GM18519 (cell line): ENCODE measurements at regions not wholly inside any gene's neighbourhood (a gene's known extent, or its start where the extent isn't known, plus 50 kb on each side); places are given as distances from the start of the nearest gene placed in this dataset.
A peak's percentile ranks its signal among the peaks of the same experiment; 100 is the strongest.

Experiments used
- ATAC-seq: cut with Tn5 transposase; IDR thresholded peaks from one replicate; pipeline ENCODE4 v1.9.1; 2021; ENCODE audit warnings: mild to moderate bottlenecking, moderate library complexity; ENCODE audit not compliant: unreplicated experiment, low FRiP score

- ATAC-seq = peak; percentile 57
These were observed 226.2 kb upstream of the MARCKS start for GRCh38 chr6:113630738-113631535.

- ATAC-seq = no peak
These were observed 225.5 kb upstream of the MARCKS start for GRCh38 chr6:113631666-113632065.

GRCh38 chr6:113632220-113632864, 224.8 kb upstream of the MARCKS start:
- ATAC-seq = peak; percentile 24

DNA sequence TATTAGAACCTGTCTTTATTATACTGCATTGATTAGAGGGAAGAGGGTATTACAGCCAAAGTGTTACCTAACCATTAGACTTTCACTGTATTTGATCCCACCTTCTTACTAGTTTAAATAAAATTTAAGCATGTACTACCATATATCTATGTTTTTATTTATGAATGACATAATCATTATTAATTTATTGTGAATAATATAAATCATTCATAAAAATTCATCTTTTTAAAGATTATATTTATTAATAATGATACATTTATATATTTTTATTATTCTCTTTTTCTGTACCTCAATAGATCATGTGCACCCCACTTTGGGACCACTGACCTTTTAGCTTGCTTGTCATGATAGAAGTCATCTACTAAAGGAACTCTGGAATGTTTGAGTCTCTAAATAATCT, 223.5 kb upstream of the MARCKS start:
- ATAC-seq = no peak

DNA sequence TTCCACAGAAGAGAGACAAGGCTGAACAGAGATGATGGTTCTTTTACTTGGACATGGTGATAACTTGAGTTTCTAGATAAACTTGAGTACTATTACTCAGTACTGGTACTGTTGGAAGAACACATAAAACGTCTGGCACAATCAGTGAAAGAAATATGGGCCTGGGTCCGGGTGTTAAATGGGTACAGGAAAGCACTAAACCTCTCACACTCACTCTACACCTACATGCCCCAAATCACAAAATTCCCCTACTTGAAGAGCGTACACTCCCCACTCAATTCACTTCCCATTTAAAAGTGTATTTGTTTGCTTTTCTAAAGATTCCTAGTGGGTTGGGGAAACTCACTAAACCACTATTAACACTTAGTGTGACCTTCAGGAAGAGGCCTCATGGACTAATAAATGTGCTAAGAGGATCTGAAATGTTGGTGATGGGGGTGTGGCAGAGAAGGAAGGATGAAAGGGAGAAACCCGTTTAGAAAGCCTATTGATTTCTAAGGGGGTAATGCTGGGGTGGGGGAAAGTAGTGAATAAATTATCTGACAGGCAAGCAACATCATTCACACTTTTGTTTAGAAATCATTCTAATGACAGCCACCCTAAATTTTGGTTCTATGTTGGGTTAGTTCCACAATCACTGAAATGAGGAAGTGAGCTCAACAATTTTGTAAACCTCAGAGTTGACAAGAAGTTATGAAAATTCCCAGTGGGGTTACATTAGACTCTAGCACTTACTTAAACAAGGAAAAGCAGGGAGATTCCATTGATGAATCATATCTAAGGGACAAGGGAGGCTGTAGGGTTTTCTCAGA, 222.6 kb upstream of the MARCKS start:
- ATAC-seq = peak; percentile 20

- no peak for ATAC-seq
These were observed 221.7 kb upstream of the MARCKS start for GRCh38 chr6:113635222-113635986.

- no peak for ATAC-seq
These were observed 220.8 kb upstream of the MARCKS start for GRCh38 chr6:113636357-113636824.

GRCh38 chr6:113640051-113640450, 217.1 kb upstream of the MARCKS start:
- ATAC-seq = no peak

- no peak for ATAC-seq
These were observed 215.0 kb upstream of the MARCKS start for GRCh38 chr6:113642001-113642713.

DNA sequence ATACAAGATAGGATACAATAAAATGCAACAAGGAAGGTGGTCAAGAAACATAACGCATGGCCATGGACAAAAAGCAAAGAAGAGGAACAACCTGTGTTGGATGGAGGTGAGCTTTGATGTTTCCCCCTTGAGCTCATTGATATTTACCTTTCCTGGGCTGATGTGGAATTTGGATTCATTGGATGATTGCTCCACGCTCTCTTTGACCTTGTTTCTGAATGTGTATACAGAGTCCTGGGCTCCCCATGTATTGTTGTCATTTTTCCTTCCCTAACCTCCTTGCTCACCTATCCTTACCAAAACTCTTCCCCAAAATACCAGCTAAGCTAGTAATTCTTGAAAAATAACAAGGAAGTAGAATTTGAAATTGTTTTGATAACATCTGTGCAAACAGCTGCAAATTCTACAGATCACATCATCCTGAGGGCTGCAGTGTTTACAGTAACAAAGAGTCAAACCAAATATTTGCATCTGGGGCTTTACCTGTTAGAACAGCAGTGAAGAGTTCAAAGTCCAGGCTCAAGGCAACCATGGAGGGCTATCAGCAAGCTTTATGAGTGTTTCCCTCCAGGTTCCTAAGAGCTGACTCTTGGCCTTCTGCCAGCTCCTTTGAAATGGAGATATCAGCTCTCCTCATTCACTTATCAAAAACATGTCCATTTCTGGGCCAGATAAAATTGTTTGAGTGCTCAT, 214.3 kb upstream of the MARCKS start:
- ATAC-seq = peak; percentile 89

DNA sequence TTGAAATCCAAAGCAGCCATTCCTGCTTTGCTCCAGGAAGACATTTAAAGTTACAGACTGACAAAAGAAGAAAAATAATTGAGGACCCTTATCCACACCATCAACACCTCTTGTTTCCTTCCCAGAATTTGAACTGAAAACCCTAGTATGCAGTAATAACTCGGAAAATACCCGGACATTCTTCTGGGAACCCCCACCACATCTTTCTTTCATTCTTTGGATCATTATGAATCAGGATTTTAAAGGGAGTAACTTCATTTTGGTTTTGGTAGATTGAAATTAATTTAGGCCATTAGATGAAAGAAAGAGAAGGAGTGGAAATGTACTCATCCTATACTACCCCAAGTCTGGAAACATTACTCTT, 213.8 kb upstream of the MARCKS start:
- ATAC-seq = no peak

DNA sequence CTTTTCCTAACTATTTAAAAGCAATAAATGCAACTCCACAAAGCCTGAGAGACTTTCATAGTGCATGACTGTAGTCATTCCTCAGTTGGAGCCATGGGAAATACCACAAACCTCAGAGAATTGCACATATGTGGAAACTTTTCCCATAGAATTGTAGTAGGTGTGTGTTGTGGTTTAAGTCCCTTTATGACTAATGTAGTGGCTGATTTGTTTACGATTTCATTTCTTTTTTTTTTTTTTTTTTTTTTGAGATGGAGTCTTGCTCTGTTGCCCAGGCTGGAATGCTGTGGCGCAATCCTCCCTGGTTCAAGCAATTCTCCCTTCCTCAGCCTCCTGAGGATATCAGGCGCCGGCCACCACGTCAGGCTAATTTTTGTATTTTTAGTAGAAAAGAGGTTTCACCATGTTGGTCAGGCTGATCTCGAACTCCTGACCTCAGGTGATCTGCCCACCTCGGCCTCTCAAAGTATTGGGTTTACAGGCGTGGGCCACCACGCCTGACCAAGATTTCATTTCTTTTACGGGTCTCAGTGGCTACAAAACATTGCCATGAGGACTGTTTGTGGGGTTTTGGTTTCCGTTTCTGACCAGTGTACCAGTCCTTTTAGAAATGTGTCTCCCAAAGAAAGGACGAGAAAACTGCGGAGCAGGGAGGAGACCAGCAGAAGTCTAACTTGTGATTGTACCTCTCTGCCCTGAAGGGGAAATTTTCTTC, 212.1 kb upstream of the MARCKS start:
- no peak for ATAC-seq

DNA sequence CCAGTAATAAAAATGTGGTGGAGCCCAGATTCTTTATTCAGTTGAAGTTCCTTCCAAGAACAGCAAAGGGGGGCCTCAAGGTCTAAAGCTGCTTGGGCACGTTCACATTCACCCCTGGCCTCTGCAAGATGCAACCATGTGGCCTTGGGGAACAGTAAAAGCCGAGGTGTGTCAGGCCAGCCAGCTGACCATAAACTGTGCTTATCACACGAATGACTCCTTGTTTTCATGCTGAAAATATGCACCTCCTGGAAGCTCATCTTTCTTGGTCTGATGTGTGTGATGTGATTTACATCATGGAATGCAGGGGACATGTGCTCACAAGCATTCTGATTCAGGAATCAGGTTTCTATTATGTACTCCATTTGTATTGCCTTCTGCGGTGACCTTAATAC, 211.6 kb upstream of the MARCKS start:
- no peak for ATAC-seq

DNA sequence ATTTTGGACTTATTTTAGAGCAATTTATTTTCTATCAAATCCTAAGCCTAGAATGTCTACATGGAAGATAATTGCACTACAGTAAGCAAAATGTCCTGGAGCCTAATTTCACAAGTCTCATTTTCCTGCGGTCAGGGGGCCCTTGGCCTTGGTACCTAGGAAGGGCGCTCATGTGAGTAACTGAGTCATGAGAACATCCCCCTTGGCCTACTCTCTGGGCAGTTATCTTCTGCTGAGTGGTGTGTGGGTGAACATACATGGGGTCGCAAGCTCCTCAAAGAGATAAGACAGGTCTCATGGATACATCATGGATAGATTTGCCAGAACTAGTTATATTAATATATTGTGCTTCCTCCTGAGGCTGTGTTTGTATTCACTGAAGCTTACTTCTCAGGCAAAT, 211.2 kb upstream of the MARCKS start:
- ATAC-seq = no peak

DNA sequence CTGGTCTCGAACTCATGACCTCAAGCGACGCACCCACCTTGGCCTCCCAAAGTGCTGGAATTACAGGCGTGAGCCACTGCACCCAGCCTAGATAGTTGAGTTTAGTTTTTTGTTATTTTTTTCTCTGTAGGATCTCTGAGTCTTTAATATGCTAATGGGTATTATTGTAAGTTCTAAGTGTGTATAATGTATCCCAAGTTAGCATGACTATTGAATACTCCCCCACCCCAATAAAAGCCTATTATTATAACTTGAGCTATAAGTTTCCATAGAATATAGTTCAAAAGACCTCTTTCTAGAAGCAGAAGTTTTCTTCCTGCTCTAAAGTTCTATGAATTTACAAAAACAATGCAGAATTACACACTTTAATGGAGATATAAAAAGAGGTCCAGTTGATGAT, 210.4 kb upstream of the MARCKS start:
- ATAC-seq = no peak

GRCh38 chr6:113647143-113647889, 209.8 kb upstream of the MARCKS start:
- no peak for ATAC-seq

- no peak for ATAC-seq
These were observed 208.4 kb upstream of the MARCKS start for GRCh38 chr6:113648698-113649097.

- no peak for ATAC-seq
These were observed 207.9 kb upstream of the MARCKS start for GRCh38 chr6:113649276-113649675.
